ENCODE measurements at regions not wholly inside any gene's neighbourhood (a gene's known extent, or its start where the extent isn't known, plus 50 kb on each side); places are given as distances from the start of the nearest gene placed in this dataset.

- Histone ChIP-seq H3K4me1 (no peaks in the 10 kb centered on the region), H3K36me3 (no peaks in the 10 kb centered on the region), H3K4me3 (no peak overlapping the region), H3K9me3 (no peaks in the 10 kb centered on the region), H3K27ac (no peak overlapping the region), H3K27me3 (no peaks in the 10 kb centered on the region)
- no peak for DNase-seq (ENCODE audit: low spot score in 2 of 2)
- WGBS, result 57% methylated on average over 2 of the region's 2 CpGs
- TF ChIP-seq CTCF (IDR thresholded peaks at IDR 0.05) (no peak), POLR2AphosphoS5 (IDR thresholded peaks at IDR 0.05) (no peak), EP300 (IDR thresholded peaks at IDR 0.05) (no peak), POLR2A (IDR thresholded peaks at IDR 0.05) (no peak)
Measured at GRCh38 chr4:37771771-37772170, 54.7 kb upstream of the PGM2 start.

DNA sequence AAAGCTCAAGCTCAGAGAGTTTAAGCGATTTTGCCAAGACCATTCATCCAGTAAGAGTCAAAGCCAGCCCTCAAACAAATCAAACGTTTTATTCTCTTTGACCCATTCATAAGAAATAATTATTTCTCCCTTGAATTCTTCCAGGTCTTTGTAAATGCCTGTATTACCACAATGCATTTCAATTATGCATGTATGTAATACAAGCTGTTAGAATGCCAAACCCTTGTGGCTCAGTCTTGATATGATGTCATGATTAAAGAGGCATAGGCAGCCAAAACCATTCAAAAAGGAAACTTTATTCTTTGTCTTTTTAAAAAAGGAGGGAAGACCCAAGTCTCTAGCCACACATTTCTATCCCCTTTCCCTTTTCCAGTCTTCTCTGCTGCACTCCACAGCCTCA is 56.5 kb upstream of the PGM2 start:
- H3K27ac ChIP-seq, result no peak overlapping the region
- WGBS, result 49% methylated on average over 2 of the region's 2 CpGs
- no peak overlapping the region for H3K4me3 ChIP-seq

DNA sequence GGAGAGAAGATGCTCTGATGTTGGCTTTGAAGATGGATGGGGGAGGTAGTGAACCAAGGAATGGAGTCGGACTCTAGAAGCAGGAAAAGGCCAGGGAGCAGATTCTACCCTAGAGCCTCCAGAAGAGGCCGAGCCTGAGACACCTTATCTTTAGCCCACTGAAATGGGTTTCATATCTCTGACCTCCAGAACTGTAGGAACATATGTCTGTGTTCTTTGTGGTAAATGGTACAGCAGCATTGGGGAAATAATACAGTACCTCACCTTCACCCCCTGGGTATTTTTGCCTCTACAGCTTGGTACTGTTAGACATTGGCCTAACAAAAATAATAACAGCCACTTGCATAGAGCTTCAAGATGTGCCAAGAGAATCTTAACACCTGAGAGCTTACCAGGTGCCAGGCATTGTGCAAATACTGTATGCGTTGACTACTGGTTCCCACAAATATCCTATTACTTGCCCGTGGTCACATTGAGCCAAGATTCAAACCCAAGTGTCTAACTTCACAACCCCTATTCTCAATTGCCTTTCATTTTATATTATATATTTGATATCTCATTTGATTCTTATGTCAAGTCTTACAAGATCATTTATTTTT is 57.0 kb upstream of the PGM2 start:
- TF ChIP-seq POLR2A (IDR thresholded peaks at IDR 0.05) (no peak), POLR2AphosphoS5 (IDR thresholded peaks at IDR 0.05) (no peak), EP300 (IDR thresholded peaks at IDR 0.05) (no peak), CTCF (IDR thresholded peaks at IDR 0.05) (no peak)
- Histone ChIP-seq H3K27me3 (no peaks in the 10 kb centered on the region), H3K9me3 (no peaks in the 10 kb centered on the region), H3K36me3 (no peaks in the 10 kb centered on the region), H3K4me3 (no peak overlapping the region), H3K27ac (no peak overlapping the region), H3K4me1 (no peaks in the 10 kb centered on the region)
- no peak for DNase-seq (ENCODE audit: low spot score in 2 of 2)
- 81% methylated on average over 4 of the region's 4 CpGs for WGBS

More for the DNA sequence above, 56.5 kb upstream of the PGM2 start:
- H3K36me3 ChIP-seq, result no peaks in the 10 kb centered on the region
- no peaks in the 10 kb centered on the region for H3K27me3 ChIP-seq
- H3K4me1 ChIP-seq, result no peaks in the 10 kb centered on the region
- DNase-seq (ENCODE audit: low spot score in 2 of 2), result no peak
- no peaks in the 10 kb centered on the region for H3K9me3 ChIP-seq
- TF ChIP-seq CTCF (IDR thresholded peaks at IDR 0.05), result no peak
- no peak for TF ChIP-seq POLR2AphosphoS5 (IDR thresholded peaks at IDR 0.05)
- no peak for TF ChIP-seq EP300 (IDR thresholded peaks at IDR 0.05)
- no peak for TF ChIP-seq POLR2A (IDR thresholded peaks at IDR 0.05)

GRCh38 chr4:37767546-37767945 is 58.9 kb upstream of the PGM2 start:
- H3K36me3 ChIP-seq, result no peaks in the 10 kb centered on the region
- H3K4me3 ChIP-seq, result no peak overlapping the region
- DNase-seq (ENCODE audit: low spot score in 2 of 2), result peak in 1 of 2 donors; percentile 72
- TF ChIP-seq EP300 (IDR thresholded peaks at IDR 0.05) (no peak), CTCF (IDR thresholded peaks at IDR 0.05) (no peak), POLR2AphosphoS5 (IDR thresholded peaks at IDR 0.05) (no peak), POLR2A (IDR thresholded peaks at IDR 0.05) (no peak)
- H3K27me3 ChIP-seq, result no peaks in the 10 kb centered on the region
- peaks cover 7% of the 10 kb centered on the region for H3K4me1 ChIP-seq
- WGBS, result 27% methylated on average over 5 of the region's 5 CpGs
- H3K27ac ChIP-seq, result no peak overlapping the region
- no peaks in the 10 kb centered on the region for H3K9me3 ChIP-seq

DNA sequence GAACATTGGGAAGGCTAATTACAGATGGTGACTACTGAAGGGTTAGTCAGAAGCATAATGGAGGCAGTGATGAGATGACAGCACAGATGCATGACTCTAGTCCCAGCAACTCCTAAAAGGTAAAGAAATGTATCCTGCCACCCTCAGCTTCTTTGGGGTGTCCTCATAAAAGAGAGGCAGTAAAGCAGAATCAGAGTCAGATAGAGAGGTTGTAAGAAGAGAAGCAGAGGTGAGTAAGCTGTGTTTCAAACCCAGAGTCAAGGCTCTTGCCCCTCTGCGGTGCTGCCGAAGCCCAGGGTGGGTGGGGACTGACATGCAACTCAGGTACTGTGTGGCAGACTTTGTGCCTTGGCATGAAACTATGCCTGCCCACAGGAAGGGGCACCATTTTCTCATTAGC is 59.5 kb upstream of the PGM2 start:
- Histone ChIP-seq H3K4me3 (no peak overlapping the region), H3K27ac (no peak overlapping the region), H3K9me3 (no peaks in the 10 kb centered on the region), H3K27me3 (no peaks in the 10 kb centered on the region), H3K36me3 (no peaks in the 10 kb centered on the region), H3K4me1 (peaks cover 7% of the 10 kb centered on the region)
- DNase-seq (ENCODE audit: low spot score in 2 of 2), result no peak
- 100% methylated on average over 2 of the region's 2 CpGs for WGBS
- TF ChIP-seq POLR2AphosphoS5 (IDR thresholded peaks at IDR 0.05) (no peak), EP300 (IDR thresholded peaks at IDR 0.05) (no peak), CTCF (IDR thresholded peaks at IDR 0.05) (no peak), POLR2A (IDR thresholded peaks at IDR 0.05) (no peak)

All from suprapubic skin (tissue), 4 donors.